Epithelial cell of esophagus (primary cell): ENCODE measurements at regions not wholly inside any gene's neighbourhood (a gene's known extent, or its start where the extent isn't known, plus 50 kb on each side); places are given as distances from the start of the nearest gene placed in this dataset.
A peak's percentile ranks its signal among the peaks of the same experiment; 100 is the strongest.

Experiments
- DNase-seq: peaks from one replicate; pipeline ENCODE4 v3.0.0; 2010; ENCODE audit warnings: low read depth
- H3K4me3 ChIP-seq: 2 replicates; pipeline ENCODE4 v1.5.1; 2011; ENCODE audit warnings: mild to moderate bottlenecking, low read length, control low read depth
- CTCF ChIP-seq: IDR thresholded peaks from 2 replicates; pipeline ENCODE4 v1.5.1; 2011; ENCODE audit warnings: low read depth, mild to moderate bottlenecking, low read length, control low read depth, inconsistent platforms; ENCODE audit not compliant: insufficient read depth; ENCODE audit errors: missing control alignments

GRCh38 chr5:8399471-8399870, 530.5 kb downstream of the MTRR start:
- TF ChIP-seq CTCF: no peak
- H3K4me3 ChIP-seq: no peak overlapping the region
- no peak for DNase-seq

GRCh38 chr5:8408258-8408657, 539.3 kb downstream of the MTRR start:
- H3K4me3 ChIP-seq: no peak overlapping the region
- no peak for TF ChIP-seq CTCF
- no peak for DNase-seq

- DNase-seq: no peak
- H3K4me3 ChIP-seq: no peak overlapping the region
- no peak for TF ChIP-seq CTCF
Measured at GRCh38 chr5:8410618-8411017, 541.7 kb downstream of the MTRR start.

- no peak overlapping the region for H3K4me3 ChIP-seq
- no peak for TF ChIP-seq CTCF
- peak; percentile 44 for DNase-seq
Measured at GRCh38 chr5:8413975-8414374, 545.0 kb downstream of the MTRR start.

GRCh38 chr5:8417316-8418048, 548.5 kb downstream of the MTRR start:
- H3K4me3 ChIP-seq: no peak overlapping the region
- no peak for DNase-seq
- no peak for TF ChIP-seq CTCF

- TF ChIP-seq CTCF: no peak
- no peak overlapping the region for H3K4me3 ChIP-seq
- DNase-seq: peak; percentile 46
Measured at GRCh38 chr5:8418049-8418426, 549.1 kb downstream of the MTRR start.
